ENCODE measurements at regions not wholly inside any gene's neighbourhood (a gene's known extent, or its start where the extent isn't known, plus 50 kb on each side); places are given as distances from the start of the nearest gene placed in this dataset.

GRCh38 chr9:74066605-74067004, 430.5 kb upstream of the RORB start:
- Mint-ChIP-seq H3K27ac (no peak overlapping the region), H3K4me1 (no peaks in the 10 kb centered on the region), H3K27me3 (ENCODE audit: low read depth in 3 of 3) (no peaks in the 10 kb centered on the region), H3K36me3 (no peaks in the 10 kb centered on the region), H3K9me3 (peaks cover 0 to 6% (median 2%) of the 10 kb centered on the region in 7 donors), H3K4me3 (no peak overlapping the region)
- H3K79me2 ChIP-seq (ENCODE audit: insufficient read depth, low read length), result no peaks in the 10 kb centered on the region
- no peak for DNase-seq
- H2AFZ ChIP-seq (ENCODE audit: insufficient read depth, low read depth, low read length, poor library complexity, severe bottlenecking), result no peak overlapping the region
- no peaks in the 10 kb centered on the region for H4K20me1 ChIP-seq (ENCODE audit: insufficient read depth, low read length)
- no peak overlapping the region for H3K27ac ChIP-seq (ENCODE audit: low read depth in 1 of 2, low read length in 2 of 2)
- no peaks in the 10 kb centered on the region for H3K36me3 ChIP-seq (replicated peaks in 1 of 2; ENCODE audit: control insufficient read depth in 1 of 2, insufficient read depth in 2 of 2, low read length in 2 of 2)
- H3K4me3 ChIP-seq (replicated peaks in 1 of 3; ENCODE audit: low read depth in 2 of 3, low read length in 3 of 3), result no peak overlapping the region
- no peaks in the 10 kb centered on the region for H3K27me3 ChIP-seq (ENCODE audit: control insufficient read depth in 2 of 2, insufficient read depth in 2 of 2, low read length in 2 of 2)
- no peak overlapping the region for H3K9ac ChIP-seq (ENCODE audit: insufficient read depth, low read length, poor library complexity, severe bottlenecking)
- H3K4me1 ChIP-seq (ENCODE audit: control insufficient read depth in 1 of 2, insufficient read depth in 2 of 2, low read length in 2 of 2), result no peaks in the 10 kb centered on the region
- H3K4me2 ChIP-seq (replicated peaks; ENCODE audit: extremely low read depth, low read length, poor library complexity, severe bottlenecking), result no peak overlapping the region
- 78% methylated on average over 4 of the region's 6 CpGs for WGBS (ENCODE audit: insufficient coverage)
- H3K9me3 ChIP-seq (replicated peaks in 1 of 2; ENCODE audit: control insufficient read depth in 1 of 2, insufficient read depth in 1 of 2, low read length in 2 of 2), result peaks cover 0 to under 1% of the 10 kb centered on the region in 2 donors
- intact Hi-C loops (cut with micrococcal nuclease), result no loop called here
- TF ChIP-seq CTCF (IDR thresholded peaks at IDR 0.05), result no peak

GRCh38 chr9:74071502-74071901, 425.6 kb upstream of the RORB start:
- H3K27ac Mint-ChIP-seq, result no peak overlapping the region
- Histone ChIP-seq H3K79me2 (ENCODE audit: insufficient read depth, low read length) (no peaks in the 10 kb centered on the region), H3K36me3 (replicated peaks in 1 of 2; ENCODE audit: control insufficient read depth in 1 of 2, insufficient read depth in 2 of 2, low read length in 2 of 2) (no peaks in the 10 kb centered on the region), H3K4me2 (replicated peaks; ENCODE audit: extremely low read depth, low read length, poor library complexity, severe bottlenecking) (no peak overlapping the region), H3K4me3 (replicated peaks in 1 of 3; ENCODE audit: low read depth in 2 of 3, low read length in 3 of 3) (no peak overlapping the region), H3K4me1 (ENCODE audit: control insufficient read depth in 1 of 2, insufficient read depth in 2 of 2, low read length in 2 of 2) (no peaks in the 10 kb centered on the region), H3K9me3 (replicated peaks in 1 of 2; ENCODE audit: control insufficient read depth in 1 of 2, insufficient read depth in 1 of 2, low read length in 2 of 2) (peaks cover 4 to 7% of the 10 kb centered on the region in 2 donors), H2AFZ (ENCODE audit: insufficient read depth, low read depth, low read length, poor library complexity, severe bottlenecking) (no peak overlapping the region), H4K20me1 (ENCODE audit: insufficient read depth, low read length) (no peaks in the 10 kb centered on the region), H3K9ac (ENCODE audit: insufficient read depth, low read length, poor library complexity, severe bottlenecking) (no peak overlapping the region), H3K27me3 (ENCODE audit: control insufficient read depth in 2 of 2, insufficient read depth in 2 of 2, low read length in 2 of 2) (no peaks in the 10 kb centered on the region), H3K27ac (ENCODE audit: low read depth in 1 of 2, low read length in 2 of 2) (no peak overlapping the region)
- no peaks in the 10 kb centered on the region for H3K4me1 Mint-ChIP-seq
- intact Hi-C loops (cut with micrococcal nuclease), result no loop called here
- H3K27me3 Mint-ChIP-seq (ENCODE audit: low read depth in 3 of 3), result no peaks in the 10 kb centered on the region
- DNase-seq, result no peak
- H3K36me3 Mint-ChIP-seq, result no peaks in the 10 kb centered on the region
- H3K9me3 Mint-ChIP-seq, result peaks cover 2 to 14% (median 7%) of the 10 kb centered on the region in 7 donors
- no peak for TF ChIP-seq CTCF (IDR thresholded peaks at IDR 0.05)
- no peak overlapping the region for H3K4me3 Mint-ChIP-seq

Measured in CD14-positive monocyte (primary cell).